ENCODE measurements at regions not wholly inside any gene's neighbourhood (a gene's known extent, or its start where the extent isn't known, plus 50 kb on each side); places are given as distances from the start of the nearest gene placed in this dataset.
A peak's percentile ranks its signal among the peaks of the same experiment; 100 is the strongest.
"Not testable (repeated sequence)": the region's sequence is repeated elsewhere in the genome, so short reads cannot be mapped to it uniquely, and the experiment has no call there.

- DNase-seq (ENCODE audit: low read depth, low spot score), result no peak
These were observed 239.6 kb upstream of the TUSC1 start for GRCh38 chr9:25917731-25918362.

- DNase-seq (ENCODE audit: low read depth, low spot score), result no peak
These were observed 235.6 kb upstream of the TUSC1 start for GRCh38 chr9:25913806-25914205.

DNA sequence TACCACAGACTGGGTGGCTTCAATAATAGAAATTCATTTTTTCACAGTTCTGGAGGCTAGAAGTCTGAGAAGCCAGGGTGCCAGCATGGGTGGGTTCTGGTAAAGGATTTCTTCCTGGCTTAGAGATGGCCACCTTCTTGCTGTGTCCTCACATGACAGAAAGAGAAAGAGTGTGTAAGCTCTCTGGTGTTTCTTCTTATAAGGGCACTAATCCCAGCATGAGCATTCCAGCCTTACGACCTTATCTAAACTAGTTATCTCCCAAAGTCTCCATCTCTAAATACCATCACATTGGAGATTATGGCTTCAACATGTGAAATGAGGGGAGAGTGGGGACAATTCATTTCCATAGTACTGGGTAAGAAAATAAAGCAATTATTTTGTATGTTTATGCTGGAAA lies 226.5 kb upstream of the TUSC1 start:
- no peak for DNase-seq (ENCODE audit: low read depth, low spot score)

GRCh38 chr9:25891527-25891926 lies 213.3 kb upstream of the TUSC1 start:
- DNase-seq (ENCODE audit: low read depth, low spot score), result no peak

GRCh38 chr9:25889661-25890060 lies 211.4 kb upstream of the TUSC1 start:
- DNase-seq (ENCODE audit: low read depth, low spot score), result no peak

DNA sequence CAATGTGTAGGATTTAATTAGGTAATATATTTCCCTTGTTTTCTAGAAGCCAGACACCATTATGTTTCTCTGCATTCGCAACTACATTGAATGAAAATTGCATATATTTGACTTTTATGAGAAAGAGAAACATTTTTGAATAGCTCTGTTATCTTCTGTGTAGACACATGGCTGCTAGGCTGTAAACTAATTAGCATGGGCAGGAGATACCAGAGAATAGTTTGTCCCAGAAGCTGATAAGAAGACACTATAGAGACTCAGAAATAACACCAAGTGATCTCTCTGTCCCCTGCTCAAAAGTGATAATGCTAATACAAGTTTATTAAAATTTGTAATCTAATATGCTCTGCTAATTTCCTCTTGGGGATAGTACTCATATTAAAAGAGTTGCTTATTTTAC lies 198.0 kb upstream of the TUSC1 start:
- DNase-seq (ENCODE audit: low read depth, low spot score), result no peak

DNA sequence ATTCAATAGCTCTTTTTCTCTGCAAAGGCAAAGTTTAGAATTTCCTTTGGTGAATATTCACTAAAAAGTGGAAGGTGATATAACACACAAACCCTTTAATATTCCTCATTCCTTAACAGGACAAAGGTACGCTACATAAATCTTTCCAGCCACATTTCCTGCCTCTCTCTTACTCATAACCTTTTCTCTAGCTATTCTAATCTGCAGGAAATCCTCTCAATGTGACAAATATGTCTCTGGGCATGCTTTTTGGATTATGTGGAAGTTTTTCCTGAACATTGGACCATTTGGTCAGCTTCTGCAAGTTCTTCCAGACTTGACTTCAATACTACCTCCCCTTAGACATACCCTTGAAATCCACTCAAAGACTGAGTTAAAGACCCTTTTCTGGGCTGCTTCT lies 186.3 kb upstream of the TUSC1 start:
- no peak for DNase-seq (ENCODE audit: low read depth, low spot score)

- no peak for DNase-seq (ENCODE audit: low read depth, low spot score)
These were observed 183.2 kb upstream of the TUSC1 start for GRCh38 chr9:25861421-25861820.

DNA sequence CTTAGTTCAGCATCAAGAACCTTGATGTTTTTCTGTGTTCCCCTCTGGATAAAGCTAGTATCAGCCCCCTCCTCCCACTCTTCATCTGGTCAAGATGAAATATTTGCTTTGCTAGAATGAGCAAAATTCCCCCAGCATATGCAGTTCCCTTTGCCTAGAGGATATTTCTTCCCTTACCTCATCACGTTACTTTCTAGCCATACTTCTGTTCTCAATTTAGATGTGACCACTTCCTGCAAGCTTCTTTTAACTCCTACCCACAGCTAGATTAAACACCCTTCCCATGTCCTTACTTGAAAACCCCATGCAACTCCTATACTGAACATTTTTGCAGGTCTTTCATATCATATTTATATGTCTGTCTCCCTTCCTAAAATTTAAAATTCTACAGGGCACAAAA lies 178.9 kb upstream of the TUSC1 start:
- DNase-seq (ENCODE audit: low read depth, low spot score), result no peak

DNA sequence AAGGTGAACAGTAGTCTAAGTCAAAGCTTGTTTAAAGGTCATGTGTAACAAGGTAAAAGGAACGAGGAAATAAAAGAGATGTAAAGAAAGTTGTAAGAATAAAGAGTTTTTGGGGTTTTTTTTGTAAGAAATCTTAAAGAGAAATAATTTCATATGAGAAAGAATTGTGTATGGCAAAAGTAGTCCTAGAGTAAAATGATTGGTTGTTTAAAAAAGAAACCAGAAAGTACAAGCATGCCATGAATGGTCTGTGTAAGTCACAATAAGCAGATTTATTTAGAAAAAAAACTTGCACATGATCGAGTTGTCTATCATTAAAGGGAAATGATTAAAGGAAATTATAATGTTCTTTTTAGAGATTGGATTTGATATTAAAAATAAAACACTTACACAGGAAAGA lies 172.6 kb upstream of the TUSC1 start:
- DNase-seq (ENCODE audit: low read depth, low spot score), result no peak

- no peak for DNase-seq (ENCODE audit: low read depth, low spot score)
These were observed 167.6 kb upstream of the TUSC1 start for GRCh38 chr9:25845867-25846266.

- no peak for DNase-seq (ENCODE audit: low read depth, low spot score)
These were observed 152.1 kb upstream of the TUSC1 start for GRCh38 chr9:25830381-25830780.

GRCh38 chr9:25827626-25828025 lies 149.4 kb upstream of the TUSC1 start:
- DNase-seq (ENCODE audit: low read depth, low spot score), result no peak

- no peak for DNase-seq (ENCODE audit: low read depth, low spot score)
These were observed 138.2 kb upstream of the TUSC1 start for GRCh38 chr9:25816439-25816838.

GRCh38 chr9:25814023-25814422 lies 135.8 kb upstream of the TUSC1 start:
- DNase-seq (ENCODE audit: low read depth, low spot score), result no peak

DNA sequence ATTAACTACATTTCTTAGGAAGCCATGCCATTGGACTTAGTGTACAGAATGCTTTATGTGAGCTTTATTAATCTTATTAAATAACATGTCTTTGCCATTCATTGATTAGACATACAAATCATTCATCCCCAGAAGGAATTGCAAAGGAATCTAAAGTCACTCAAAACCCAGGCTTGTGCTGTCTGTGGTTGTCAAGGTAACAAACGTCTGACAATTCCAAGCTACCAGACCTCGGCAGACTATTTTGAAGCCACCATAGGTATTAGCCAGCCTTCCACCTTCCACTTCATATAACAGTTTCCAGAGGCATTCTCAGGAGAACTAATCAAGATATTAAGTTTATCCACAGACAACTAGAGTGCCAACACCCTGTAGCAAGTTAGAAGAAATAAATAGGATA lies 135.2 kb upstream of the TUSC1 start:
- no peak for DNase-seq (ENCODE audit: low read depth, low spot score)

DNA sequence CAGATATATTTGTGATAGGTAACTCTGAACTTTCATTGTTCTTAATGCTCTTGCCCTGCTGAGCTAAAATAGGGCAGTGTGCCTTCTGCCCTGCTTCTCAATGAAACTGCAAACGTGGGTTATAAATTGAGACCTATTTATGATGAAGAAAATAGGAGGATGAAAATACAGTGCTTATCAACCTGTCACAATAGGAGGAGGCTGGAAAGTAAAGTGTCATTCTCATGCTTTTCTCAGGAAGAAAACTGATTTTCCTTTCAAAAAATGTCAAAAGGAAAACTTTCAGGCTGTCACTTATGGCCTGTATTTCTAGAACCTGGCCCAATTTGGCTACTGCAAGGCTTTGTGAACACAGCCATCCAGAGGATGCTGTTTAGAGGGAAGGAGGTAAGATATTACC lies 130.3 kb upstream of the TUSC1 start:
- no peak for DNase-seq (ENCODE audit: low read depth, low spot score)

GRCh38 chr9:25804856-25805255 lies 126.6 kb upstream of the TUSC1 start:
- DNase-seq (ENCODE audit: low read depth, low spot score), result no peak

- DNase-seq (ENCODE audit: low read depth, low spot score), result not testable (repeated sequence)
These were observed 123.7 kb upstream of the TUSC1 start for GRCh38 chr9:25801989-25802388.

DNA sequence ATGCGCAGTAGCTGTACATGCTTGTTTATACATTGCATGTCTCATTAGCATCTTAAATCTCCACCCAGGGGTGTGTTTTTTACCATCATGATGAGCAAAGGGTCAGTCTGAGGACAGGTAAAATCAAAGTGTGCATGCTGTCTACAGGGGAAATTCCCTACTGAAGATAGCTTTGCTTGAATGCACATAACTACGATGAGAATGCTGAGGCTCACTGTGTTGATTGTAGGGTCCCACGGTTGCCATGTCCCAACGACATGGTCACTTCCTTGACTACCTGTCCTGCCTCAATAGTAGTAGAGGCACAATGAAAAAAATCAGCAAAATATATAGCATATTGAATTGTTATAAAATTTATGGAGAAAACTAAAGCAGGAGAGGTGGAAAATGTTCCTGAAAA lies 95.6 kb upstream of the TUSC1 start:
- no peak for DNase-seq (ENCODE audit: low read depth, low spot score)

DNA sequence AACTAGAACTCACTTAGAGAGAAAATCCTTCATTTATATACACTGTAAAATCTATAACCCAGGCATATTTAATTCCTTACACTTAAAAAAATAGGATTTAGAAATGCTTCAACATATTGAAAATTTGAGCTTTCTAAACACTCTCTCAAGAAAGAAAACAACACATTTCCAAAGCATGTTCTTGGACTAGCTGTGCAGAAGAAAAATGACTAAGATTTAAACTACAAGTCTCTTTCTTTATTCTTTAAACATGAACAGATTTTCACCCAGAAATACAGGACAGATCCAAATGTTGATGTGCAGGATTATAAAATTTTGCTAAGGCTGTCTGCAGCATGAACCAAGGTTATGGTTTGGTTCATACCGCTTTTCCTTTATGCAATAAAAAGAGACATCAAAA lies 77.7 kb upstream of the TUSC1 start:
- DNase-seq (ENCODE audit: low read depth, low spot score), result no peak

DNA sequence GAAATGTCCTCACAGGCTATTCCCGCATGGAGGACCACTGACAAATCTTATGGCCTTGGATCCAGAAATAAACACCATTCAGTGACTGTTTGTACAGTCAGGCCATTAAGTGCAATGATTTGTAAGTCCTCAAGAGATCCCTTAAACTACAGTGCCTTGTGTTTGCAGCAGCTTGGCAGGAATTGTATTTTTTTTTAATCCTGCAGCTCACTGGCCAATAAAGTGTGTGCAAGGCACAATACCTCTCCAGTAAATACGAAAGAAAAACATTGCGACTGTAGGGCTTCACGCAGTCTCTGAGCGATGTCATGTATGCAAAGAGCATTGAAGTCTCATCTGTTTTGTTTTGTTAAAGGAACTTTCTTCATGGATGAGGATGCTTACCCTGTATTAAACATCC lies 74.2 kb upstream of the TUSC1 start:
- DNase-seq (ENCODE audit: low read depth, low spot score), result no peak

GRCh38 chr9:25742256-25742655 lies 64.0 kb upstream of the TUSC1 start:
- DNase-seq (ENCODE audit: low read depth, low spot score), result peak; percentile 14

DNA sequence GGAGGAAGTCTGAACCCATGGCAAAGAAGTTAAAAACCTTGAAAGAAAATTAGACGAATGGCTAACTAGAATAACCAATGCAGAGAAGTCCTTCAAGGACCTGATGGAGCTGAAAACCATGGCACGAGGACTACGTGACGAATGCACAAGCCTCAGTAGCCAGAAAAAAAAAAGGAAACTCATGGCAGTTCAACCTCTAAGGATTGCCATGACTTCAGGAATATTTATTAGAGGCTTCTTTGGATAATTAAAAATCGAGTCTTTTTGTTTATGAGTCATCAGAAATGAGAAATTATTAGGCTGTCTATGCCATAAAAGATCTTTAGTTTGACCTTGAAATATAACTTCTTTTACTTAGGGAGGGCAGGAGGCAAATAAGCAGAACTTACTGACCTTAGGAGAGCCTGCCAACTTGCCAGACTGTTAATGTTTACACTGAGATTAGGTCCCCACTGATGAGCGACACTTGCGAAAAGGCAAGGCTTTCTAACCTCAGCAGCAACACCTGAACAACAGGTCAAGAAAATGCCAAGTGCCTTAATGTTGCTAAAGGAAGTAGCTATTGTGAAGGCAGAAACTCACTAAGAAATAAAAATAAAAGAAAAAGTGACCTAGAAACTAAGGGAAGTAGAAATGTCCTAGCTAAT lies 55.2 kb upstream of the TUSC1 start:
- DNase-seq (ENCODE audit: low read depth, low spot score), result no peak

Measured in ELF-1 (cell line).